ENCODE measurements at regions not wholly inside any gene's neighbourhood (a gene's known extent, or its start where the extent isn't known, plus 50 kb on each side); places are given as distances from the start of the nearest gene placed in this dataset.
"Not testable (repeated sequence)": the region's sequence is repeated elsewhere in the genome, so short reads cannot be mapped to it uniquely, and the experiment has no call there.

DNA sequence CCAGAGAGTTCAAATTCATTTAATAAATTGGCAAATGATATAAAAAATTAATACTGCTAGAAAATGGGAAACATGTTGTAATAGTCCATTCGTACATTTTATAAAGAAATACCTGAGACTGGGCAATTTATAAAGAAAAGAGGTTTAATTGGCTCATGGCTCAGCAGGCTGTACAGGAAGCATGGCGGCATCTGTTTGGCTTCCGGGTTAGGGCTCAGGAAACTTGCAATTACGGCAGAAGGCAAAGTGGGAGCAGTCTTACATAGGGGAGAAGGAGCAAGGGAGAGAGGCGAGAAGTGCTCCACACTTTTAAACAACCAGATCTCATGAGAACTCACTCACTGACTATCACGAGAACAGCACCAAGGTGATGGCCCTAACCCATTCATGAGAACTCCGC is 512.0 kb downstream of the DACH1 start:
- Mint-ChIP-seq H3K27me3 (ENCODE audit: unreplicated experiment) (no peaks in the 10 kb centered on the region), H3K27ac (ENCODE audit: unreplicated experiment) (no peak overlapping the region), H3K9me3 (ENCODE audit: low read depth, unreplicated experiment) (no peaks in the 10 kb centered on the region), H3K4me3 (ENCODE audit: low read depth, unreplicated experiment) (no peak overlapping the region), H3K36me3 (ENCODE audit: insufficient read depth, unreplicated experiment) (peaks cover 4% of the 10 kb centered on the region), H3K4me1 (ENCODE audit: low read depth, unreplicated experiment) (peaks cover 15% of the 10 kb centered on the region)
- CTCF ChIA-PET, result no interaction called here
- no peak for DNase-seq
- TF ChIP-seq, protein P1, sequence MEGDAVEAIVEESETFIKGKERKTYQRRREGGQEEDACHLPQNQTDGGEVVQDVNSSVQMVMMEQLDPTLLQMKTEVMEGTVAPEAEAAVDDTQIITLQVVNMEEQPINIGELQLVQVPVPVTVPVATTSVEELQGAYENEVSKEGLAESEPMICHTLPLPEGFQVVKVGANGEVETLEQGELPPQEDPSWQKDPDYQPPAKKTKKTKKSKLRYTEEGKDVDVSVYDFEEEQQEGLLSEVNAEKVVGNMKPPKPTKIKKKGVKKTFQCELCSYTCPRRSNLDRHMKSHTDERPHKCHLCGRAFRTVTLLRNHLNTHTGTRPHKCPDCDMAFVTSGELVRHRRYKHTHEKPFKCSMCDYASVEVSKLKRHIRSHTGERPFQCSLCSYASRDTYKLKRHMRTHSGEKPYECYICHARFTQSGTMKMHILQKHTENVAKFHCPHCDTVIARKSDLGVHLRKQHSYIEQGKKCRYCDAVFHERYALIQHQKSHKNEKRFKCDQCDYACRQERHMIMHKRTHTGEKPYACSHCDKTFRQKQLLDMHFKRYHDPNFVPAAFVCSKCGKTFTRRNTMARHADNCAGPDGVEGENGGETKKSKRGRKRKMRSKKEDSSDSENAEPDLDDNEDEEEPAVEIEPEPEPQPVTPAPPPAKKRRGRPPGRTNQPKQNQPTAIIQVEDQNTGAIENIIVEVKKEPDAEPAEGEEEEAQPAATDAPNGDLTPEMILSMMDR (IDR thresholded peaks at IDR 0.05; ENCODE audit: unreplicated experiment), result no peak
- BruUV-seq (replicated peaks), result no TSS peak
- intact Hi-C loops (cut with micrococcal nuclease; ENCODE audit: unreplicated experiment), result no loop called here

DNA sequence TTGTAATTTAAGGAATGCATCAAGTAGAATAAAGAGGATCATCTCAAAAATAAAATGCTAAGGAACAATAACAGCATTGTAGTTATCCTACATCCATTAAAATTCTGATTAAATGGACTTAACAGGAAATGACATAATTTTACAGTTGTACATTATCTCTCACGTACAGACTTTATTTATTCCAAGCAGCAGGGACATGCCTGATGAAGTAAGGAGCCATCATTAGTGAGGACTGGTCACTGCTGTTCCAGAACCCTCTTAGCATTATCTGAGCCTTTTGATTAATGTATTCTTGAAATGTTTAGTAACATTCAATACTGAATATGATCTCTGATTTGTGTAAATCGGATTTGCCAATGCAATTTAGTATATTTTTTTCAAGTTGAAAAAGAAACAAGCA is 516.1 kb downstream of the DACH1 start:
- DNase-seq, result no peak
- TF ChIP-seq, protein P1 (IDR thresholded peaks at IDR 0.05; ENCODE audit: unreplicated experiment), result no peak
- Mint-ChIP-seq H3K36me3 (ENCODE audit: insufficient read depth, unreplicated experiment) (no peaks in the 10 kb centered on the region), H3K9me3 (ENCODE audit: low read depth, unreplicated experiment) (no peaks in the 10 kb centered on the region), H3K27me3 (ENCODE audit: unreplicated experiment) (no peaks in the 10 kb centered on the region), H3K4me3 (ENCODE audit: low read depth, unreplicated experiment) (no peak overlapping the region), H3K4me1 (ENCODE audit: low read depth, unreplicated experiment) (peaks cover 2% of the 10 kb centered on the region), H3K27ac (ENCODE audit: unreplicated experiment) (no peak overlapping the region)
- CTCF ChIA-PET, result no interaction called here
- intact Hi-C loops (cut with micrococcal nuclease; ENCODE audit: unreplicated experiment), result no loop called here
- no TSS peak for BruUV-seq (replicated peaks)

DNA sequence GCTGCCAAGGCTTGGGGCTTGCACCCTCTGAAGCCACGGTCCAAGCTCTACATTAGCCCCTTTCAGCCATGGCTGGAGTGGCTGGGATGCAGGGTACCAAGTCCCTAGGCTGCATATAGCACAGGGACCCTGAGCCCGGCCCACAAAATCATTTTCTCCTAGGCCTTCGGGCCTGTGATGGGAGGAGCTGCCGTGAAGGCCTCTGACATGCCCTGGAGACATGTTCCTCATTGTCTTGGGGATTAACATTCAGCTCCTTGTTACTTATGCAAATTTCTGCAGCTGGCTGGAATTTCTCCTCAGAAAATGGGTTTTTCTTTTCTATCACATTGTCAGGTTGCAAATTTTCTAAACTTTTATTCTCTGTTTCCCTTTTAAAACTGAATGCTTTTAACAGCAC is 521.1 kb downstream of the DACH1 start:
- H3K27ac Mint-ChIP-seq (ENCODE audit: unreplicated experiment); CTCF ChIA-PET; BruUV-seq (replicated peaks); H3K4me3 Mint-ChIP-seq (ENCODE audit: low read depth, unreplicated experiment); intact Hi-C loops (cut with micrococcal nuclease; ENCODE audit: unreplicated experiment); H3K27me3 Mint-ChIP-seq (ENCODE audit: unreplicated experiment); DNase-seq; H3K36me3 Mint-ChIP-seq (ENCODE audit: insufficient read depth, unreplicated experiment); H3K4me1 Mint-ChIP-seq (ENCODE audit: low read depth, unreplicated experiment); H3K9me3 Mint-ChIP-seq (ENCODE audit: low read depth, unreplicated experiment): not testable (repeated sequence)

DNA sequence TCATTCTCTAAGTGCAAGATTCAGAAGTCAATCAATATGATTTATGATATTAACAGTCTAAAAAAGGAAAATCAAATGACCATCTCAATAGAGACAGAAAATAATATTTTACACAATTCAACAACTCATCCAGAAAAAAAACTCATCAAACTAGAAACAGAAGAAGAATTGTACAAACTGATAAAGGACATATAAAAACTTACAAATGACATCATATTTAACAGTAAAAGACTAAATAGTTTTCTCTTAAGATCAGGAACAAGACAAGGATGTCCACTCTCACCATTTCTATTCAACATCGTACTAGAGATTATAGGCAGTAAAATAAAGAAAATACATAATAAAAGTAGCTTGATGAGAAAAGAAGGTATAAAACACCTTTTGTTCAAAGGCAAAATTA is 527.3 kb downstream of the DACH1 start:
- Mint-ChIP-seq H3K36me3 (ENCODE audit: insufficient read depth, unreplicated experiment) (no peaks in the 10 kb centered on the region), H3K27me3 (ENCODE audit: unreplicated experiment) (no peaks in the 10 kb centered on the region), H3K4me3 (ENCODE audit: low read depth, unreplicated experiment) (no peak overlapping the region), H3K9me3 (ENCODE audit: low read depth, unreplicated experiment) (no peaks in the 10 kb centered on the region), H3K27ac (ENCODE audit: unreplicated experiment) (no peak overlapping the region), H3K4me1 (ENCODE audit: low read depth, unreplicated experiment) (no peaks in the 10 kb centered on the region)
- no TSS peak for BruUV-seq (replicated peaks)
- TF ChIP-seq, protein P1 (IDR thresholded peaks at IDR 0.05; ENCODE audit: unreplicated experiment), result no peak
- CTCF ChIA-PET, result no interaction called here
- intact Hi-C loops (cut with micrococcal nuclease; ENCODE audit: unreplicated experiment), result no loop called here
- no peak for DNase-seq

DNA sequence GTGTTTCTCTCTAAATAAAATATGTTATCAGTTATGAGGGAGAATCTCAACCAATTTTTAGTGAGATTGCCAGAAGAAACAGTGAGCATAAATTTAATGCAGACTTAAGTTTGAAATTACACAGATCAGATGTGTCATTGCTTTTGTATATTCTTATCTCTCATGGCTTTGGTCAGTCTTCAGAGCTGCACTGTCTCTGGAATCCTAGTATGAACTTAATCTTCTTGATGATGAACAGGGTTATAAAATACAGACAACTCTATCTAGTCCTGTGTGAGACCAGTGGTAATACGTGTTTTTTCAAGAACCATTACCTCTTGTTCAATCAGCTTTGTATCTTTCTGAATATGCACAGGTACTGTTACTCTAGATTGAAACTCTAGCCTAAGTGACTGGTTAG is 528.0 kb downstream of the DACH1 start:
- CTCF ChIA-PET, result no interaction called here
- BruUV-seq (replicated peaks), result no TSS peak
- no peak overlapping the region for H3K27ac Mint-ChIP-seq (ENCODE audit: unreplicated experiment)
- intact Hi-C loops (cut with micrococcal nuclease; ENCODE audit: unreplicated experiment), result no loop called here
- H3K4me3 Mint-ChIP-seq (ENCODE audit: low read depth, unreplicated experiment), result no peak overlapping the region
- no peaks in the 10 kb centered on the region for H3K4me1 Mint-ChIP-seq (ENCODE audit: low read depth, unreplicated experiment)
- H3K9me3 Mint-ChIP-seq (ENCODE audit: low read depth, unreplicated experiment), result no peaks in the 10 kb centered on the region
- H3K27me3 Mint-ChIP-seq (ENCODE audit: unreplicated experiment), result no peaks in the 10 kb centered on the region
- DNase-seq, result no peak
- no peaks in the 10 kb centered on the region for H3K36me3 Mint-ChIP-seq (ENCODE audit: insufficient read depth, unreplicated experiment)
- TF ChIP-seq, protein P1 (IDR thresholded peaks at IDR 0.05; ENCODE audit: unreplicated experiment), result no peak

Data from Calu3 (cell line).